Fibroblast of villous mesenchyme (primary cell): ENCODE measurements at regions not wholly inside any gene's neighbourhood (a gene's known extent, or its start where the extent isn't known, plus 50 kb on each side); places are given as distances from the start of the nearest gene placed in this dataset.

Experiments
- DNase-seq: peaks from one replicate; pipeline ENCODE4 v3.0.0-alpha.2; 2010; ENCODE audit warnings: low read depth
- H3K4me3 ChIP-seq: 2 replicates; pipeline ENCODE4 v1.5.1; 2011; ENCODE audit warnings: low read depth, mild to moderate bottlenecking, low read length
- TF ChIP-seq, protein P1 (sequence below): IDR thresholded peaks from 2 replicates; pipeline ENCODE4 v1.5.1; 2012; ENCODE audit warnings: low read depth, mild to moderate bottlenecking, low read length; ENCODE audit not compliant: insufficient read depth

DNA sequence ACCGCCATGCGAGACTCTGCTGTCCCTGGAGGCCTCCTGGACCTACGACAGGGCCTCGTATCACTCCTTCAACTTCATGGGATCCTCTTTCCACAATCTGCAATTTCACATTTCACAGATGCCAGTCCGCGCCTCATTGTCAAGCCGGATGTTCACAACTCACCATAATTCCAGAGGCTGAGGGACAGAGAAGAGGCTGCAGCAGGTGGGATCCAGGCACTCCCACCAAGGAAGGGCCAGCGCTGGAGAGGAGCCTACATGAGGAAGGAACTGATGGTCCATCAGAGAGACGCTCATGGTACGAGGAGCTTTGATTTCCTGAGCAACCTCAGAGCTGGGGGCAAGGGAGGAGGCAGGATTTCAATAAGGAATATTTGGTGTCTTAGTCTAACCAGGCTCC, 495.0 kb downstream of the BRD1 start:
- TF ChIP-seq, protein P1, sequence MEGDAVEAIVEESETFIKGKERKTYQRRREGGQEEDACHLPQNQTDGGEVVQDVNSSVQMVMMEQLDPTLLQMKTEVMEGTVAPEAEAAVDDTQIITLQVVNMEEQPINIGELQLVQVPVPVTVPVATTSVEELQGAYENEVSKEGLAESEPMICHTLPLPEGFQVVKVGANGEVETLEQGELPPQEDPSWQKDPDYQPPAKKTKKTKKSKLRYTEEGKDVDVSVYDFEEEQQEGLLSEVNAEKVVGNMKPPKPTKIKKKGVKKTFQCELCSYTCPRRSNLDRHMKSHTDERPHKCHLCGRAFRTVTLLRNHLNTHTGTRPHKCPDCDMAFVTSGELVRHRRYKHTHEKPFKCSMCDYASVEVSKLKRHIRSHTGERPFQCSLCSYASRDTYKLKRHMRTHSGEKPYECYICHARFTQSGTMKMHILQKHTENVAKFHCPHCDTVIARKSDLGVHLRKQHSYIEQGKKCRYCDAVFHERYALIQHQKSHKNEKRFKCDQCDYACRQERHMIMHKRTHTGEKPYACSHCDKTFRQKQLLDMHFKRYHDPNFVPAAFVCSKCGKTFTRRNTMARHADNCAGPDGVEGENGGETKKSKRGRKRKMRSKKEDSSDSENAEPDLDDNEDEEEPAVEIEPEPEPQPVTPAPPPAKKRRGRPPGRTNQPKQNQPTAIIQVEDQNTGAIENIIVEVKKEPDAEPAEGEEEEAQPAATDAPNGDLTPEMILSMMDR, result no peak
- DNase-seq, result no peak
- H3K4me3 ChIP-seq, result no peak overlapping the region

DNA sequence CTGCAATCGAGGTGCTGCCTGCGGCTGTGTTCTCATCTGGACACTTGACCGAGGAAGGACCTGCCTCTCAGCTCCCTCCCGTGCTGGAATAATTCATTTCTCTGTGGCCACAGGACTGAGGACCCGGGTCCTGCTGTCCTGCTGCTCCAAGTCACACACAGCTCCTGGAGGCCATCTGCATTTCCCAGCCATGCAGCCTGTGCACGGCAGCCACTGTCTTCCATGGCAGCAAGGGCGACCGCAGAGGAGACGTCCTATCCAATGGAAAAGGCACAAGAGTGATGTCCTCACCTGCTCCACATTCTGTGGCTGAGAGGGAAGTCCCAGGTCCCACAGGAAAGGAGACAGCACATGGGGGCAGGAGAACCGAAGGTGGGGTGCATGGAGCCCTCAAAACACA, 495.8 kb downstream of the BRD1 start:
- TF ChIP-seq, protein P1, result no peak
- no peak for DNase-seq
- no peak overlapping the region for H3K4me3 ChIP-seq

DNA sequence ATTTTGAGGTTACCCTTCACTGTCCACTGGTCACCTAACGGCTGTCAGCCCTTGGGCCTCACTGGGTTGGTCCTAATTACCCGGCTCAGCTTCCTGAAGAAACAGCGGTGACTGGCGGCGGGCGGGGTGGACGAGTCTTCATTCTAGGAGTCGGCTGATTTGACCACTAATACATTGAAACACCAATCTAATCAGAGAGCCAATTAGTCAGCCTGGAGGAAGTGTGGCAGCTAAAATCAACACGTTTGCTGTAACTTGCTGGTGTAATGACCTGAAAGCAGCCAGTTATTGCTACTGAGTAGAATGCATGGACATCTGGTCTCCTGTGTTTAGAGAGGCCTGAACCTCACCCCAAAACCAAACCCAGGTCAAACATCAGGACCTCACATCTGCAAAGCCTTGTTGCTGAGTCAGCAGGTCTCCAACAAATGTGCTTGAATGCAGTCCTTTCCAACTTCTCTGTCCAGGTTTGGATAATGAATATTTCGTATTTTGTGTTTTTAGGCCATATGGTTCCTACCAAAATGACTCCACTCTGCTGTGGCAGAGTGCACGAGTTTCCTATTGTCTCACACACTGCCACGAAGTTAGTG, 496.4 kb downstream of the BRD1 start:
- H3K4me3 ChIP-seq, result no peak overlapping the region
- TF ChIP-seq, protein P1, result no peak
- no peak for DNase-seq

DNA sequence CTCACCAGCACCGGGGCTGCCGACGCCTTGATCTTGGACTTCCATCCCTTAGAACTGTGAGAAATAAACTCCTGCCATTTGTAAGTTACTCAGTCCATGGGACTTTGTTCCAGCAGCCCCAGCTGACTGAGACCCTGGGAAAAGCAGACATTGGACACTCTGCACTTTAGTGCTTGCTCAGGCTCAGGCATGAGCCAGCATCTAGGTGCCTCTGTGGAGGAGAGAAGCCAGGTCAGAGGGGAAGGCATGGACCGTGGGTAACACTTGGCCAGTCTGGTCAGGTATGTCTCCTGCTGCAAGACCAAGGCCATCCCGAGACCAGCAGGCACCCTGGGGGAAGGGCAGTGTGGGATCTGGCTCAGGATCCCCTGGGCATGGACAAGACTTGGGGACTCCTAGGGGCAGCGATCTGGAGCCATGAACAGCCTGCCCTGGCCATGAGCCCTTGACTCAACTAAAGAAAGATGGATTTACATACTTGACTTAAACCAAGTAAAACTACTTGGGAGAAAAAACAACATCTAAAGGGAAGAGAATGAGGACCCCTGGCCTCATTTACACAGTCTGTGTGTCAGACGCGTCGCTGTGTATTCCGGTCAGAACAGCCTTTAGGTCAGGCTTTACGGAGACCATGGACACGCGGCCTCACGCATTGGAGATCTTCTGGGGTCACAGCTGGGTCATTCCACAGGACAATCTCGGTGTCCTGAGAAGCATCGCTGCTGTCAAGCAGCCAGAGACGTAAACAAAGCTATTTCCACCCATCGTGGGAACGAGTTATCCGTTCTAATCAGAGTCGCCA, 497.1 kb downstream of the BRD1 start:
- DNase-seq, result no peak
- H3K4me3 ChIP-seq, result no peak overlapping the region
- TF ChIP-seq, protein P1, result no peak

DNA sequence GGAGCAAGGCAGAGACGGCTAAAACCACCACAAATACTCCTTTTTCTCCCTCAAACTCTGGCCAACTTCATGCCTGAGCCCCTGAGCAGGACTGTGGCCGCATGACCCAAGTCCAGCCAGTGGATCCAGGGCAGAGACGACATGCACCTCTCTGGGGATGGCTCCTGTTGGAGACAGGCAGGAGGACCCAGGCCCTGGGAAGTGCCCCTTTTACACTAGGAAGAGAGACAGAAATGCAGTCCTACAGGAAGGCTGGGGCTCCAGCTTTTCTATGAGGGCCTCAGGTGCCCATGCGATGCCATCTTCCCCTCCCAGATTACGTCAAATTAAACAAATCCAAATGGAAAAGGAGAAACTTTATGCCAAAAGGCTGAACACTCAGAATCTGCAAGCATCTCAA, 498.0 kb downstream of the BRD1 start:
- DNase-seq, result no peak
- H3K4me3 ChIP-seq, result no peak overlapping the region
- TF ChIP-seq, protein P1, result no peak

DNA sequence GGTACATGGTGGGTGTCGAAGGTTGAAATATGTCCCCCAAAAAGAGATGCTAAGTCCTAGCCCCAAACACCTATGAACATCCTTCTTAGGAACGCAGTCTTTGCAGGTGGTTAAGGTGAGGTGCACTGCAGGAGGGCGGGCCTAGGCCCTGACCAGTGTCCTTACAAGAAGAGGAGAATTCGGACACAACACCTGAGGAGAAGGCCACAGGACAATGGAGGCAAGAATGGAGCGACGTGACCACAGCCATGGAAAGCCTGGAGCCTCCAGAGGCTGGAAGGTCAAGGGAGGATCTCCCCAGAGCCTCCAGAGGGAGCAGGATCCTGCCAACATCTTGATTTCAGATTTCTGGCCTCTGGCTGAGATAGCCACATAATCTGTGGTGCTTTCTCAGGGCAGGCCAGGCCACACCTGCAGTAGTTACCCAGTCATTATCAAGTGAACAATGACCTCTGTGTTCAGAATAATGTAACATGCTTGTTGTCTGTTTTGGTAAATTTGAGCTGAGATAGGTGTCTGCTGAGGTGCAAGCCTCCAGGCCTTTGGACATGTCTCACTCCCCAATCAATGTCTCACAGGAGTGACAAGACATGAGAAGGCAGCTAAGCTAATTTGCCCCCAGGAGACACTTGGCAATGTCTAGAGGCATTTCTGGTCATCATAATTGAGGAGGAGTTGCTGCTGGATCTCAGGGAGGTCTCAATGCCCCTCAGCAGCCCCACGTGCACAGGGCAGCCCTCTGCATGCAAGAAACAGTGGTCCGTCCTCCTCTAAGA, 498.9 kb downstream of the BRD1 start:
- H3K4me3 ChIP-seq, result no peak overlapping the region
- TF ChIP-seq, protein P1, result no peak
- DNase-seq, result no peak
